Spleen (tissue), 7 donors: ENCODE measurements at regions not wholly inside any gene's neighbourhood (a gene's known extent, or its start where the extent isn't known, plus 50 kb on each side); places are given as distances from the start of the nearest gene placed in this dataset.

Experiments
- CTCF ChIP-seq, 11 experiments: fragments of 200-600 bp in 7 of 11; fragments of 450-650 bp in 4 of 11; sonication (generic) in 4 of 11; IDR thresholded peaks in 8 of 11; conservative IDR thresholded peaks in 3 of 11; 1 replicate in 7 of 11; 2 replicates in 4 of 11; pipeline versions ENCODE4 v1.4.0 to v1.8.0; 2016 to 2021; ENCODE audit warnings: antibody characterized with exemption in 11 of 11, inconsistent platforms in 4 of 11, mild to moderate bottlenecking in 1 of 11
- POLR2AphosphoS5 ChIP-seq, 3 donors: sonication (generic); formaldehyde crosslinking; IDR thresholded peaks; one replicate each; pipeline ENCODE4 v1.5.1; 2017; ENCODE audit warnings: antibody characterized with exemption in 3 of 3
- donor health status: DM: no; HTN: no; CAD: no; lungs with moderate emphysema.
- donor health status: DM: no; HTN: no; CAD: no.
- donor health status: DM: no; HTN: no; CAD: no.

- no peak for TF ChIP-seq CTCF (IDR thresholded peaks at IDR 0.05 in 8 of 11, conservative IDR thresholded peaks at IDR 0.05 in 3 of 11)
- TF ChIP-seq POLR2AphosphoS5 (IDR thresholded peaks at IDR 0.05) = no peak
Measured at GRCh38 chr9:7860335-7860709, 60.7 kb upstream of the DMAC1 start.
